K562 (cell line): ENCODE measurements at regions not wholly inside any gene's neighbourhood (a gene's known extent, or its start where the extent isn't known, plus 50 kb on each side); places are given as distances from the start of the nearest gene placed in this dataset.

Experiments used
- ATAC-seq: fragments of 200-7000 bp; cut with Tn5 transposase; 3 replicates; pipeline ENCODE4 v1.9.1; 2020; ENCODE audit warnings: moderate library complexity
- BruUV-seq: library from RNA; stranded (reverse); fragments of 400-500 nt; replicated peaks from 2 replicates; lab custom pipeline; 2021; lab: Mats Ljungman, UMichigan
- CTCF ChIA-PET: fragments of 300-600 bp; formaldehyde crosslinking; extraction: SDS; loops from one replicate; lab custom pipeline; 2021; ENCODE audit warnings: low intra/inter-chr PET ratio; lab: Yijun Ruan, JAX
- POLR2A ChIA-PET: fragments of 300-600, 350-650 bp; sonication (Branson Sonifier 250); formaldehyde crosslinking; extraction: SDS; loops from one replicate; lab custom pipeline; 2021; ENCODE audit warnings: antibody characterized with exemption, inconsistent platforms; lab: Yijun Ruan, JAX
- DNase-seq, 4 experiments: peaks; one replicate each; pipeline versions ENCODE4 v3.0.0 to v3.0.0-alpha.2; 2011 to 2018; ENCODE audit warnings: low spot score in 3 of 4, mixed read lengths in 3 of 4; ENCODE audit errors: extremely low read depth in 1 of 4
- FAIRE-seq: peaks from 2 replicates; lab custom pipeline; 2011; peaks lifted over from hg19 to GRCh38; lab: Jason Lieb, UNC
- H2AFZ ChIP-seq: 2 replicates; pipeline ENCODE4 v1.6.0; 2011; ENCODE audit warnings: low read depth, low read length, control low read depth, inconsistent platforms
- H3K27ac ChIP-seq: fragments of 200-600 bp; 3 replicates; pipeline ENCODE4 v1.8.0; 2011; ENCODE audit warnings: low read depth, mild to moderate bottlenecking, control low read depth, inconsistent platforms, low read length, moderate library complexity, mixed read lengths; ENCODE audit errors: extremely low read depth
- H3K27me3 ChIP-seq, 2 experiments: fragments of 300-600 bp in 1 of 2; 2 replicates in 1 of 2; 3 replicates in 1 of 2; pipeline versions ENCODE4 v1.6.0 to v1.8.0; 2011; ENCODE audit warnings: inconsistent platforms in 2 of 2, low read length in 2 of 2, mild to moderate bottlenecking in 1 of 2, mixed read lengths in 1 of 2, moderate library complexity in 1 of 2; ENCODE audit not compliant: control insufficient read depth in 2 of 2, insufficient read depth in 2 of 2
- H3K36me3 ChIP-seq: fragments of 300-600 bp; 3 replicates; pipeline ENCODE4 v1.8.0; 2011; ENCODE audit warnings: mild to moderate bottlenecking, low read length, inconsistent platforms; ENCODE audit not compliant: control insufficient read depth, insufficient read depth
- H3K4me1 ChIP-seq, 2 experiments: fragments of 200-600 bp in 1 of 2; replicated peaks in 1 of 2; 2 replicates in 1 of 2; 3 replicates in 1 of 2; pipeline versions ENCODE4 v1.5.1 to v1.8.0; 2011; ENCODE audit warnings: inconsistent platforms in 2 of 2, low read length in 2 of 2, mild to moderate bottlenecking in 1 of 2, mixed read lengths in 1 of 2, moderate library complexity in 1 of 2; ENCODE audit not compliant: control insufficient read depth in 2 of 2, insufficient read depth in 2 of 2
- H3K4me2 ChIP-seq: 2 replicates; pipeline ENCODE4 v1.6.1; 2011; ENCODE audit warnings: low read length, control low read depth, inconsistent platforms, mixed read lengths; ENCODE audit not compliant: insufficient read depth
- H3K4me3 ChIP-seq: fragments of 200-600 bp; sonication (generic), shearing (Covaris generic); 2 replicates; pipeline ENCODE4 v1.5.1; 2016; ENCODE audit warnings: control low read depth, inconsistent platforms
- H3K79me2 ChIP-seq: fragments of 200-600 bp; 3 replicates; pipeline ENCODE4 v1.8.0; 2011; ENCODE audit warnings: low read length, inconsistent platforms; ENCODE audit not compliant: control insufficient read depth, insufficient read depth
- H3K9ac ChIP-seq, 2 experiments: 2 replicates each; pipeline versions ENCODE4 v1.6.0 to v1.6.1; 2011; ENCODE audit warnings: low read depth in 2 of 2, low read length in 2 of 2, control low read depth in 1 of 2, inconsistent platforms in 1 of 2, mild to moderate bottlenecking in 1 of 2, mixed read lengths in 1 of 2; ENCODE audit not compliant: insufficient read depth in 1 of 2
- H3K9me1 ChIP-seq: one replicate; pipeline ENCODE4 v1.6.0; 2011; ENCODE audit warnings: inconsistent platforms, mild to moderate bottlenecking, low read length, moderate library complexity; ENCODE audit not compliant: control insufficient read depth, insufficient read depth
- H3K9me3 ChIP-seq: replicated peaks from 2 replicates; pipeline ENCODE4 v1.5.1; 2011; ENCODE audit warnings: low read depth, low read length, inconsistent platforms; ENCODE audit not compliant: control insufficient read depth, insufficient read depth
- H4K20me1 ChIP-seq: replicated peaks from 2 replicates; pipeline ENCODE4 v1.6.1; 2011; ENCODE audit warnings: low read length, inconsistent platforms, mixed read lengths; ENCODE audit not compliant: control insufficient read depth, insufficient read depth
- DEAF1 ChIP-seq: fragments of 450-650 bp; formaldehyde crosslinking; IDR thresholded peaks from 2 replicates; pipeline ENCODE4 v1.4.0; 2020; ENCODE audit warnings: mild to moderate bottlenecking, moderate library complexity
- DNMT1 ChIP-seq: fragments of 450-650 bp; IDR thresholded peaks from 2 replicates; pipeline ENCODE4 v1.6.1; 2016; ENCODE audit warnings: antibody characterized with exemption, mild to moderate bottlenecking
- GABPB1 ChIP-seq: sonication (generic); formaldehyde crosslinking; IDR thresholded peaks from 2 replicates; pipeline ENCODE4 v1.8.0; 2022; ENCODE audit warnings: mild to moderate bottlenecking, missing genetic modification reagents
- HNRNPL ChIP-seq: fragments of 200-400 bp; formaldehyde crosslinking; IDR thresholded peaks from 2 replicates; pipeline ENCODE4 v1.6.1; 2017; ENCODE audit warnings: low read depth, mild to moderate bottlenecking, low read length
- KDM4B ChIP-seq, 2 experiments: fragments of 450-650 bp in 1 of 2; sonication (generic) in 1 of 2; IDR thresholded peaks; 2 replicates each; pipeline ENCODE4 v1.6.1; 2016 to 2017; ENCODE audit warnings: borderline replicate concordance in 2 of 2, antibody characterized with exemption in 1 of 2, low read depth in 1 of 2, mild to moderate bottlenecking in 1 of 2
- MNT ChIP-seq, 2 experiments: fragments of 450-650 bp; conservative IDR thresholded peaks; 2 replicates each; pipeline ENCODE4 v1.6.1; 2017; ENCODE audit warnings: mild to moderate bottlenecking in 2 of 2, moderate library complexity in 2 of 2
- PATZ1 ChIP-seq: fragments of 250-450 bp; sonication (Bioruptor Pico); IDR thresholded peaks from 2 replicates; pipeline ENCODE4 v1.5.0; 2020; ENCODE audit warnings: mild to moderate bottlenecking, borderline replicate concordance
- TAF9B ChIP-seq: fragments of 450-650 bp; IDR thresholded peaks from 2 replicates; pipeline ENCODE4 v1.6.1; 2018; ENCODE audit warnings: mild to moderate bottlenecking; ENCODE audit not compliant: partially characterized antibody
- TBL1XR1 ChIP-seq, 2 experiments: IDR thresholded peaks; 2 replicates each; pipeline ENCODE4 v1.6.1; 2012; ENCODE audit warnings: improper control_type of control experiment in 2 of 2, low read length in 2 of 2, mild to moderate bottlenecking in 1 of 2
- ZNF165 ChIP-seq: fragments of 250-450 bp; sonication (Bioruptor Pico); IDR thresholded peaks from 2 replicates; pipeline ENCODE4 v1.4.0; 2020; ENCODE audit warnings: borderline replicate concordance
- ZNF431 ChIP-seq: sonication (generic); formaldehyde crosslinking; IDR thresholded peaks from 2 replicates; pipeline ENCODE4 v1.8.0; 2022; ENCODE audit warnings: mild to moderate bottlenecking, missing genetic modification reagents
- ZNF449 ChIP-seq: fragments of 250-450 bp; sonication (Bioruptor Pico); IDR thresholded peaks from 2 replicates; pipeline ENCODE4 v1.8.0; 2022; ENCODE audit warnings: moderate library complexity, mild to moderate bottlenecking, inconsistent platforms
- ZNF561 ChIP-seq: fragments of 450-650 bp; formaldehyde crosslinking; conservative IDR thresholded peaks from 2 replicates; pipeline ENCODE4 v1.4.0; 2020; ENCODE audit warnings: mild to moderate bottlenecking, moderate library complexity
- ZNF589 ChIP-seq: fragments of 200-800 bp; sonication (Bioruptor generic); IDR thresholded peaks from 2 replicates; pipeline ENCODE4 v1.6.1; 2016; ENCODE audit warnings: low read depth, missing genetic modification characterization, missing compliant biosample characterization
- ZNF655 ChIP-seq: fragments of 250-450 bp; sonication (Bioruptor Pico); IDR thresholded peaks from 2 replicates; pipeline ENCODE4 v1.5.0; 2021
- WGBS: fragments of 100-300 bp; shearing (Covaris generic); methylation state at CpG from one replicate; pipeline ENCODE4 v1.1.6; 2016; ENCODE audit warnings: low coverage, mixed read lengths; ENCODE audit not compliant: insufficient coverage; ENCODE audit errors: missing lambda C conversion rate; 5-methylcytosine and 5-hydroxymethylcytosine counted together
- in situ Hi-C: fragments of 300-500 bp; cut with MboI; formaldehyde crosslinking; loops from 4 replicates; pipeline ENCODE4 v1.15.0; 2018; ENCODE audit warnings: inconsistent platforms, mixed read lengths
- intact Hi-C: fragments of 100-400 bp; cut with micrococcal nuclease; formaldehyde crosslinking; loops from 2 replicates; pipeline ENCODE4 v1.14.2; 2022

- no peaks in the 10 kb centered on the region for H3K9me3 ChIP-seq
- in situ Hi-C loops, result no loop called here
- WGBS, result 0% methylated on average over 1 of the region's 1 CpG
Observed at GRCh38 chr4:82215039-82215438, 158.8 kb downstream of the HNRNPD start.

More at GRCh38 chr4:82215039-82215438, 158.8 kb downstream of the HNRNPD start:
- TF ChIP-seq ZNF449 (CRISPR knock-in tag) (no peak), ZNF561 (no peak), ZNF431 (CRISPR knock-in tag) (no peak), TBL1XR1 (IDR thresholded peaks at IDR 0.05; ENCODE audit: low read length in 2 of 2) (no peak), PATZ1 (no peak), GABPB1 (CRISPR knock-in tag) (no peak), MNT (conservative IDR thresholded peaks at IDR 0.05) (no peak), KDM4B (IDR thresholded peaks at IDR 0.05; ENCODE audit: borderline replicate concordance in 2 of 2, low read depth in 1 of 2) (no peak), ZNF655 (CRISPR knock-in tag) (no peak), HNRNPL (no peak), ZNF589 (CRISPR knock-in tag) (no peak), TAF9B (no peak), DNMT1 (no peak), ZNF165 (no peak), DEAF1 (no peak)
- Histone ChIP-seq H3K27ac (no peak overlapping the region), H3K36me3 (no peaks in the 10 kb centered on the region), H3K9me1 (no peaks in the 10 kb centered on the region), H3K27me3 (no peaks in the 10 kb centered on the region; a peak in 1 of 5 replicates), H3K4me2 (no peak overlapping the region), H2AFZ (no peak overlapping the region), H3K9ac (no peak overlapping the region), H3K4me3 (no peak overlapping the region), H3K79me2 (no peaks in the 10 kb centered on the region), H3K4me1 (no peaks in the 10 kb centered on the region), H4K20me1 (no peaks in the 10 kb centered on the region)
- DNase-seq, result no peak
- CTCF ChIA-PET, result no interaction called here
- intact Hi-C loops, result no loop called here
- no TSS peak for BruUV-seq
- POLR2A ChIA-PET, result no interaction called here
- no peak for ATAC-seq
- no peak for FAIRE-seq
